Small intestine (tissue), 7 donors: ENCODE measurements at regions not wholly inside any gene's neighbourhood (a gene's known extent, or its start where the extent isn't known, plus 50 kb on each side); places are given as distances from the start of the nearest gene placed in this dataset.
"Not testable (repeated sequence)": the region's sequence is repeated elsewhere in the genome, so short reads cannot be mapped to it uniquely, and the experiment has no call there.

Experiments
- DNase-seq, 2 donors: peaks; one replicate each; pipeline versions ENCODE4 v3.0.0 to v3.0.0-alpha.2; 2013
- FAIRE-seq: peaks from 2 replicates; lab custom pipeline; 2012; peaks lifted over from hg19 to GRCh38; lab: Jason Lieb, UNC
- H3K27ac ChIP-seq, 3 donors: one replicate each; pipeline ENCODE4 v1.5.1; 2013; ENCODE audit warnings: low read length in 2 of 3, mild to moderate bottlenecking in 2 of 3, control low read depth in 1 of 3, inconsistent platforms in 1 of 3, low read depth in 1 of 3, moderate library complexity in 1 of 3
- H3K27me3 ChIP-seq, 3 donors: one replicate each; pipeline ENCODE4 v1.6.1; 2013; ENCODE audit warnings: low read length in 3 of 3, inconsistent platforms in 1 of 3; ENCODE audit not compliant: control insufficient read depth in 3 of 3, insufficient read depth in 3 of 3
- H3K36me3 ChIP-seq, 3 donors: one replicate each; pipeline ENCODE4 v1.6.1; 2013; ENCODE audit warnings: low read length in 3 of 3, inconsistent platforms in 1 of 3, low read depth in 1 of 3, mild to moderate bottlenecking in 1 of 3, moderate library complexity in 1 of 3; ENCODE audit not compliant: control insufficient read depth in 3 of 3, insufficient read depth in 2 of 3
- H3K4me1 ChIP-seq, 3 donors: one replicate each; pipeline ENCODE4 v1.6.1; 2013; ENCODE audit warnings: low read length in 2 of 3, inconsistent platforms in 1 of 3, low read depth in 1 of 3, mild to moderate bottlenecking in 1 of 3, moderate library complexity in 1 of 3; ENCODE audit not compliant: control insufficient read depth in 3 of 3, insufficient read depth in 2 of 3
- H3K4me3 ChIP-seq, 3 donors: one replicate each; pipeline ENCODE4 v1.5.1; 2013; ENCODE audit warnings: low read length in 3 of 3, control low read depth in 1 of 3, inconsistent platforms in 1 of 3, low read depth in 1 of 3, mild to moderate bottlenecking in 1 of 3, moderate library complexity in 1 of 3
- H3K9me3 ChIP-seq, 2 donors: one replicate each; pipeline ENCODE4 v1.6.1; 2013; ENCODE audit warnings: low read depth in 1 of 2, low read length in 1 of 2; ENCODE audit not compliant: control insufficient read depth in 2 of 2, insufficient read depth in 1 of 2
- WGBS, 3 donors: extraction: QIAGEN DNeasy Blood & Tissue Kit; methylation state at CpG; one replicate each; pipeline ENCODE4 v1.1.7; 2013; 5-methylcytosine and 5-hydroxymethylcytosine counted together
- donor health status: healthy with polysubstance abuse.
- donor health status: control.
- donor health status: control.
- donor health status: Bipolar disorder and iron deficiency.
- donor health status: healthy.

DNA sequence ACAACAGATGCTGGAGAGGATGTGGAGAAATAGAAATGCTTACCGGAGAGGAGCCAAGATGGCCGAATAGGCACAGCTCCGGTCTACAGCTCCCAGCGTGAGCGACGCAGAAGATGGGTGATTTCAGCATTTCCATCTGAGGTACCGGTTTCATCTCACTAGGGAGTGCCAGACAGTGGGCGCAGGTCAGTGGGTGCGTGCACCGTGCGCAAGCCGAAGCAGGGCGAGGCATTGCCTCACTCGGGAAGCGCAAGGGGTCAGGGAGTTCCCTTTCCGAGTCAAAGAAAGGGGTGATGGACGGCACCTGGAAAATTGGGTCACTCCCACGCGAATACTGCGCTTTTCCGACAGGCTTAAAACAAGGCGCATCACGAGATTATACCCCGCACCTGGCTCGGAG lies 182.2 kb upstream of the CMC1 start:
- WGBS, 3 donors, result 77 to 86% (median 83%) methylated on average over 19 to 23 of the region's 25 CpGs
- not testable (repeated sequence) for H3K27me3 ChIP-seq, FAIRE-seq, DNase-seq, H3K4me1 ChIP-seq, H3K9me3 ChIP-seq, H3K36me3 ChIP-seq, H3K4me3 ChIP-seq, H3K27ac ChIP-seq

DNA sequence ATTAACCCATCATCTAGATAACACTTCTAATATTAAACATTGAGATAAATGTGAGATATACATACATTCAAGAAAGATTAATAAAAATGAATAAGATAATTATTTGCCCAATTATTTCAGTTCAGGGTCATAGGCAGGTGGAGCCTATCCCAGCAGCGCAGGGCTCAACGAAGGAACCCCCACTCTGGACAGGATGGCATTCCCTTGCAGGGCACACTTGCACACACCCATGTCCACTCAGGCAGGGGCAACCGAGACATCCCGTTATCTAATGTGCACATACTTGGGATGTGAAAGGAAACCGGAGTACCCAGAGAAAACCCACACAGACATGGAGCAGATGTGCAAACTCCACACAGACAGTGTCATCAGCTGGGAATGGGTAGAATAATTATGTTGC lies 175.4 kb upstream of the CMC1 start:
- no peak for DNase-seq
- H3K27ac ChIP-seq, result no peak overlapping the region
- no peak overlapping the region for H3K4me3 ChIP-seq
- H3K9me3 ChIP-seq, result peaks cover 0 to 7% of the 10 kb centered on the region in 2 donors
- no peaks in the 10 kb centered on the region for H3K36me3 ChIP-seq
- WGBS, 3 donors, result 95 to 96% (median 95%) methylated on average over 5 of the region's 5 CpGs
- peaks cover 0 to 2% (median 0%) of the 10 kb centered on the region in 3 donors for H3K27me3 ChIP-seq
- FAIRE-seq, result no peak
- H3K4me1 ChIP-seq, result peaks cover 0 to 7% (median 0%) of the 10 kb centered on the region in 3 donors

- no peak overlapping the region for H3K4me3 ChIP-seq
- FAIRE-seq, result no peak
- DNase-seq, result no peak
- peaks cover 0 to 7% (median 0%) of the 10 kb centered on the region in 3 donors for H3K4me1 ChIP-seq
- peaks cover 0 to 7% of the 10 kb centered on the region in 2 donors for H3K9me3 ChIP-seq
- H3K27me3 ChIP-seq, result peaks cover 0 to 2% (median 0%) of the 10 kb centered on the region in 3 donors
- no peak overlapping the region for H3K27ac ChIP-seq
- H3K36me3 ChIP-seq, result no peaks in the 10 kb centered on the region
- WGBS, 3 donors, result 86 to 100% (median 93%) methylated on average over 2 of the region's 2 CpGs
These were observed 174.4 kb upstream of the CMC1 start for GRCh38 chr3:28067014-28067413.

- FAIRE-seq, result no peak
- Histone ChIP-seq H3K36me3 (no peaks in the 10 kb centered on the region), H3K27me3 (peaks cover 0 to 2% (median 0%) of the 10 kb centered on the region in 3 donors), H3K9me3 (peaks cover 0 to 7% of the 10 kb centered on the region in 2 donors), H3K4me3 (no peak overlapping the region), H3K27ac (no peak overlapping the region), H3K4me1 (peaks cover 0 to 7% (median 0%) of the 10 kb centered on the region in 3 donors)
- DNase-seq, result peak in 1 of 2 donors; percentile 38
- 25 to 59% (median 36%) methylated on average over 2 of the region's 2 CpGs for WGBS, 3 donors
These were observed 173.1 kb upstream of the CMC1 start for GRCh38 chr3:28068342-28068741.

- FAIRE-seq (no peak), DNase-seq (no peak)
- H3K9me3 ChIP-seq, result peaks cover 0 to 7% of the 10 kb centered on the region in 2 donors
- H3K27me3 ChIP-seq, result peaks cover 0 to 2% (median 0%) of the 10 kb centered on the region in 3 donors
- H3K4me1 ChIP-seq, result peaks cover 0 to 7% (median 0%) of the 10 kb centered on the region in 3 donors
- H3K4me3 ChIP-seq, result no peak overlapping the region
- H3K36me3 ChIP-seq, result no peaks in the 10 kb centered on the region
- H3K27ac ChIP-seq, result no peak overlapping the region
- 85 to 94% (median 88%) methylated on average over 7 of the region's 7 CpGs for WGBS, 3 donors
These were observed 172.0 kb upstream of the CMC1 start for GRCh38 chr3:28069438-28069837.

- 10 to 71% (median 45%) methylated on average over 1 of the region's 1 CpG for WGBS, 3 donors
- no peaks in the 10 kb centered on the region for H3K27me3 ChIP-seq
- H3K27ac ChIP-seq, result no peak overlapping the region
- H3K4me1 ChIP-seq, result peaks cover 0 to 11% (median 4%) of the 10 kb centered on the region in 3 donors
- FAIRE-seq, result peak; percentile 53
- no peaks in the 10 kb centered on the region for H3K9me3 ChIP-seq
- no peak overlapping the region for H3K4me3 ChIP-seq
- no peaks in the 10 kb centered on the region for H3K36me3 ChIP-seq
- DNase-seq, result peak; percentile 57 to 83
These were observed 165.2 kb upstream of the CMC1 start for GRCh38 chr3:28076246-28076645.

GRCh38 chr3:28077572-28077971 lies 163.8 kb upstream of the CMC1 start:
- DNase-seq, result no peak

DNA sequence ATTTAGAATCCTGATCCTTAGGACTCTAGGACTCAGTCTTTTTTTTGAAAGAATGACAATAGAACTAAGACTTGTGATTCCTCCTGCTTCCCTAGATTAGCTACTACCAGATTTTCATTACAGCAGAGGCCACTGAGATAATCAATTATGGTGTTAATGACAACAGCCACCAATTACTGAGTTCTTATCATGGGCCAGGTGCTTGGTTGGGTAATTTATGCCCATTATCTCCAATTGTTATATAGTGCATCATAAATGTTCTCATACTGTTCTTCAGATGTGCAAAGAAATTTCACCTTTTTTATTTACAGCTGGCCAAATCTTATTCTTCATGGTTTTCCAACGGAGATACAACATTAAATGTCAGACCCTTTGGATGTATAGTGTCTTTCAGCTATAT lies 162.9 kb upstream of the CMC1 start:
- Histone ChIP-seq H3K36me3 (no peaks in the 10 kb centered on the region), H3K4me1 (peaks cover 0 to 11% (median 4%) of the 10 kb centered on the region in 3 donors), H3K27ac (no peak overlapping the region), H3K4me3 (no peak overlapping the region), H3K9me3 (no peaks in the 10 kb centered on the region), H3K27me3 (peaks cover 0 to 2% (median 0%) of the 10 kb centered on the region in 3 donors)
- FAIRE-seq (no peak), DNase-seq (peak; percentile 26 to 57)
- WGBS, 3 donors, result 15 to 54% (median 47%) methylated on average over 1 of the region's 1 CpG

More at GRCh38 chr3:28077572-28077971, 163.8 kb upstream of the CMC1 start:
- 54 to 70% (median 64%) methylated on average over 7 of the region's 7 CpGs for WGBS, 3 donors
- FAIRE-seq, result no peak
- Histone ChIP-seq H3K4me3 (no peak overlapping the region), H3K4me1 (peaks cover 0 to 11% (median 4%) of the 10 kb centered on the region in 3 donors), H3K36me3 (no peaks in the 10 kb centered on the region), H3K27me3 (no peaks in the 10 kb centered on the region), H3K27ac (no peak overlapping the region), H3K9me3 (no peaks in the 10 kb centered on the region)

DNA sequence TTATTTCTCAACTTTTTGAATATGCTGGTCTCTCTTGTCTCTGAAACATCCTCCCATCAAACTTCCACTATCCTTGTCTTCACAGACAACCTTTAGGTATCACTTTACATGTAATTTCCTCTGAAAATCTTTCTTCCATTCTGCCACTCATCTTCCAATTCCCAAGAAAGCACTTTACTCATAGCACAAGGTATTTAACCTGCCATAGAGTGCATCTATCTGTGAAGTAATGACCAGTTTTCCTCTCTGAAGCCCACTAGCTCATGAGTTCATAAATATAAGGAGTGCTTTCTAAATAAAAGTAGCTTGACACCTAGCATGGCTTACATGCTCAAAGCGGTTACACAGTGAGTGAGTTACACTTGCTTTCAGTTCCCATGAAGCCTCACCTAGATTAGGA lies 160.7 kb upstream of the CMC1 start:
- DNase-seq (no peak), FAIRE-seq (no peak)
- no peak overlapping the region for H3K27ac ChIP-seq

More for the DNA sequence above, 160.7 kb upstream of the CMC1 start:
- 77 to 93% (median 86%) methylated on average over 1 of the region's 1 CpG for WGBS, 3 donors
- Histone ChIP-seq H3K4me3 (no peak overlapping the region), H3K27me3 (peaks cover 0 to 2% (median 0%) of the 10 kb centered on the region in 3 donors), H3K4me1 (peaks cover 0 to 8% (median 1%) of the 10 kb centered on the region in 3 donors), H3K9me3 (no peaks in the 10 kb centered on the region), H3K36me3 (no peaks in the 10 kb centered on the region)
